GM12875 (cell line): ENCODE measurements at regions not wholly inside any gene's neighbourhood (a gene's known extent, or its start where the extent isn't known, plus 50 kb on each side); places are given as distances from the start of the nearest gene placed in this dataset.

Experiments
- H3K4me3 ChIP-seq: one replicate; pipeline ENCODE4 v1.5.1; 2011; ENCODE audit warnings: low read depth, low read length, control low read depth
- CTCF ChIP-seq: IDR thresholded peaks from 2 replicates; pipeline ENCODE4 v1.5.1; 2011; ENCODE audit warnings: low read depth, mild to moderate bottlenecking, control low read depth, inconsistent platforms, low read length, moderate library complexity, borderline replicate concordance; ENCODE audit not compliant: insufficient read depth

DNA sequence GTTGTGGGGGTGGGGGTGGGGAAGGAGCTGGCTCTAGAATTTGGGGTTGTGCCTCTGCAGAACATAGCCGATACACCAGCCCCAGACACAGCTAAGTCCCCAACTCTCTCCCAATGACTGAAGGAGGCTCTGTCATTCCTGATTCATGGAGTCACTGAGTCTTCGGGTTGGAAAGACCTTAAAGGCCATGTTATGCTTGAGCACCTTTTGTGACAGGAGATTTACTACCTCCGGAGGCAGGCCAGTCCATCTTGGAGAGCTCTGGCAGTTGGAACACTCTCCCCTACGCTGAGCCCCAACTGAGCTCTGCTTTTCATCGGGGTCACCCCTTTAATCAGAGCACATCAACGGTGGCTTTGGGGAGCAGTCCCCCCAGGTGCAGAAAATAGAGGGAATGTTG, 284.4 kb upstream of the GJB5 start:
- no peak overlapping the region for H3K4me3 ChIP-seq
- no peak for TF ChIP-seq CTCF

DNA sequence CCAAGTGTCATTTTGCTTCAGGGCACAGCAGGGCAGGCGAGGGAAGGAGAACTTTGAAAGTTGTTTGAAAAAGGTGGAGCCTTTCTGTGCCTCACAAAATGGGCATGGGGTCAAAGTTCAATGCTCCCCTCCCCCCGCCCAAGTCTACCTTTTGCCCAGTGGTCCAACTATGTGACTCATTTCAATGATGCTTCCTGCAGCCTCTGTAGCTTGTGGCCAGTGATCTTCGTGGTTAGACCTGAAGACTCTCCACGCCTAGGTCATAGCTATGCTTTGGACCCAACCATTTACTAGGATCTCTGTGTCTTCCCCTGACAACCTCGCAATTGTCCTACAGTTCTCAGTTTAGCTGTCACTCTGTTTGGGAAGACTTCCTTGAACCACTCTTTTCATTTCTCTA, 280.3 kb upstream of the GJB5 start:
- TF ChIP-seq CTCF = no peak
- no peak overlapping the region for H3K4me3 ChIP-seq

DNA sequence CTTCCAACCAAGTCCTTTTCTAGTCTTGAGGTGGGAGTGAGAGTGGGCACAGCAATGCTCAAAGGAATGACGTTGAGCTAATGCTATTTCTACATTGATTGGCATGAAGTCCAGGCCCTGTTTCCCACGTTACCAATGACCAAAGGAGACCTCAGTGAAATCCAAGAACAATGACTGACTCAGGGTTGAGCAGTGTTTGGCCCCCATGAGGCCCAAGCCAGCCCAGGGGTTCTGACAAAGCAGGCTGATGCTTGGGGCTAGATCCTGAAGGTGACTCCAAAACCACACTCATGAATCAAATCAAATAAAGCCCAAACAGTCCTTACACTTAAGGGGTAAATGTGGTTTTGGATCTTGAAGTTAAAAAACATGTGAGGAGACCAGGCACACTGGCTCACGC, 278.5 kb upstream of the GJB5 start:
- no peak for TF ChIP-seq CTCF
- no peak overlapping the region for H3K4me3 ChIP-seq

DNA sequence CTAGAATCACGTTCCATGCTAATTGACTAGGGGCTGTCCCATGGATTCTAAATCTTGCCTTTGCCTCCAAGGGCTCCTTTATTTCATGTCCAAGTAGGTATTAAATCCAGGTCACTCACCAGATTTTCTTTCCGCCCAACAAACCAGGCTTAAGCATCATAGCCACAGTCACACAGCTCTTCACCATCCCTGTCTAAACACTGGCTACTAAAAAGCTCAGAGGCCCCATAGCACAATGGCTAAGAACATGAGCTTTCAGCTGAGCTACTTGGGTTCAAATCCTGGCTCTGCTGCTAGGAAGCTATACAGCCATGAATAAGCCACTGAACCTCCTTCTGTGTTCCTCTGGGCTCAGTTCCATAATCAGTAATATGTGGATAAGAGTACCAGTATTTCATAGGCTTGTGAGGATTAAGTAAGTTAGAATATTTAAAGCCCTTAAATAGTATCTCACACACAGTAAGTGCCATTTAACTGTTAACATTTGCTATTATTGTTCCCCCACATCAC, 277.2 kb upstream of the GJB5 start:
- H3K4me3 ChIP-seq = no peak overlapping the region
- TF ChIP-seq CTCF = no peak

DNA sequence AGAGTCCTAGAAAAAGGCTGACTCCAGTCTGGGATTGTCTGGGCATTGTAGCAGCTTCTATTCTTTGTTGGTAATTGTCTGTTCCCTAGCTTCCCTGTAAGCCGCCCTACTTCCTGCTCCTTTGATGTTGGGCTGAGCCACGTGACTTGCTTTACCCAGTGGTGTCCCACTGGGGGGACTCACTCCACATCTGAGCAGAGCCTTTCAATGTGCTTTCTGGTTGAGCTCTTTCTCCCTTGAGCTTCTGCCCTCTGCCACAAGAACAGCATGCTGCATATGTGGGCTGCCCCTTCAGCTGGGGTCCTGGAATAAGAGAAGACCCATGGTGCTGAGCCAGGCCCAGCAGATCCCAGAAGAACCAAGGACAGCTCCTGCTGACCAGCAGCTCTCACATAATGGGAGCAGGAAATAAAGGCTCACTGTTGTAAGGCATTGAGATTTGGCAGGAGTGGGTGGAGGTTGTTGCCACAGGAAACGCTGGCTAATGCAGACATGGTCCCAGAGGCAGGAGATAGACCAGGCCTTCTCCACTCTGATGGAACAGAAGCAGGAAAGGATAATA, 276.3 kb upstream of the GJB5 start:
- TF ChIP-seq CTCF = no peak
- H3K4me3 ChIP-seq = no peak overlapping the region

- TF ChIP-seq CTCF = no peak
- H3K4me3 ChIP-seq = no peak overlapping the region
Observed at GRCh38 chr1:34479731-34480130, 275.1 kb upstream of the GJB5 start.

GRCh38 chr1:34488080-34488708, 266.7 kb upstream of the GJB5 start:
- TF ChIP-seq CTCF = no peak
- H3K4me3 ChIP-seq = no peak overlapping the region
